HuH-7.5 (cell line): ENCODE measurements at regions not wholly inside any gene's neighbourhood (a gene's known extent, or its start where the extent isn't known, plus 50 kb on each side); places are given as distances from the start of the nearest gene placed in this dataset.

Experiments
- DNase-seq: peaks from one replicate; pipeline ENCODE4 v3.0.0; 2011; ENCODE audit warnings: low spot score

GRCh38 chr6:8739454-8739853 lies 304.1 kb upstream of the SLC35B3 start:
- DNase-seq = no peak

- no peak for DNase-seq
These were observed 303.6 kb upstream of the SLC35B3 start for GRCh38 chr6:8738951-8739350.

- no peak for DNase-seq
These were observed 301.0 kb upstream of the SLC35B3 start for GRCh38 chr6:8736156-8736895.

GRCh38 chr6:8733879-8734278 lies 298.5 kb upstream of the SLC35B3 start:
- no peak for DNase-seq

GRCh38 chr6:8731874-8732273 lies 296.5 kb upstream of the SLC35B3 start:
- DNase-seq = no peak

GRCh38 chr6:8710668-8711431 lies 275.5 kb upstream of the SLC35B3 start:
- DNase-seq = no peak

- peak; percentile 8 for DNase-seq
These were observed 272.8 kb upstream of the SLC35B3 start for GRCh38 chr6:8707956-8708772.

- DNase-seq = no peak
These were observed 272.0 kb upstream of the SLC35B3 start for GRCh38 chr6:8707369-8707768.

- no peak for DNase-seq
These were observed 270.2 kb upstream of the SLC35B3 start for GRCh38 chr6:8705435-8706020.

- DNase-seq = no peak
These were observed 267.7 kb upstream of the SLC35B3 start for GRCh38 chr6:8703059-8703458.

- no peak for DNase-seq
These were observed 253.5 kb upstream of the SLC35B3 start for GRCh38 chr6:8688821-8689220.

GRCh38 chr6:8686077-8686476 lies 250.7 kb upstream of the SLC35B3 start:
- no peak for DNase-seq

GRCh38 chr6:8683204-8683603 lies 247.9 kb upstream of the SLC35B3 start:
- no peak for DNase-seq

- no peak for DNase-seq
These were observed 244.5 kb upstream of the SLC35B3 start for GRCh38 chr6:8679823-8680222.

GRCh38 chr6:8678466-8678865 lies 243.1 kb upstream of the SLC35B3 start:
- DNase-seq = no peak

- DNase-seq = no peak
These were observed 238.8 kb upstream of the SLC35B3 start for GRCh38 chr6:8674126-8674525.

- no peak for DNase-seq
These were observed 237.5 kb upstream of the SLC35B3 start for GRCh38 chr6:8672882-8673281.

- no peak for DNase-seq
These were observed 235.4 kb upstream of the SLC35B3 start for GRCh38 chr6:8670792-8671191.

GRCh38 chr6:8664700-8665099 lies 229.4 kb upstream of the SLC35B3 start:
- no peak for DNase-seq

- DNase-seq = no peak
These were observed 228.7 kb upstream of the SLC35B3 start for GRCh38 chr6:8664070-8664469.

GRCh38 chr6:8659404-8660189 lies 224.3 kb upstream of the SLC35B3 start:
- DNase-seq = no peak

- DNase-seq = no peak
These were observed 223.1 kb upstream of the SLC35B3 start for GRCh38 chr6:8658416-8658815.
